ENCODE measurements at regions not wholly inside any gene's neighbourhood (a gene's known extent, or its start where the extent isn't known, plus 50 kb on each side); places are given as distances from the start of the nearest gene placed in this dataset.

DNA sequence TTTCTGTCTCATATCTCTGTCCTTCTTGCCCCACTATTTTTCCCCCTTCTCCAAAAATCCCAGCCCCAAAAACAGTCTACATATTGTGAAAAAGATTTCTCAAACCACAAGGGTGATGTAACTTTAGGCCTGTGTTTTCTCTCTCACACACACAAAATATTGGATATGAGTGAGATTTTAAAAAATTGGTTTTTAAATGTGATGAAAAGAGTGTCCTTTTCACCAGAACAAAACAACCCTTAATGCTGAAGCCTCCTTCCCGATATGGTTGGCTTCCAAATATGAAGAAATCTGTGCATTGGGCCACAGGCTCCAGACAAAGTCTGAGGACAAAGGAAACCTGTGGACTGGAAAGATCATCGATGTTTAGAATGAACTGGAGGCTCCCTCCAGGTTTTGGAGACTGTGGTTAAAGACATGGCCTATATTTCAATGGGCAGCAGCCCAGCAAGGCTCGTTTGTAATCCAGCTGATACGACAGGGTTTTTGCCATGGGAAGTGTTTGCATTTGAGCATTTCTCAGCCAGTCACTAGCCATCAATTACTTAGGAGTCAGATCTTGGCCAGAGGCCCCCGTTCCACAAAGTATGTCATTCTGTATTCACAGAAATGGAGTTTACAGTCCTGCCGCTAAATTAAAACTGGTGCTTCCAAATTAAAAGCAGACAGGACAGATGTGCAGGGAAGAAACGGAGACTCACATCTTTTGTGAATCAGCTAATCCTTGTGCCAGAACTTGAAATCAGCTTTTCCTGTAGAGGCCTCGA, 546.3 kb downstream of the EBF1 start:
- no peak for DNase-seq

DNA sequence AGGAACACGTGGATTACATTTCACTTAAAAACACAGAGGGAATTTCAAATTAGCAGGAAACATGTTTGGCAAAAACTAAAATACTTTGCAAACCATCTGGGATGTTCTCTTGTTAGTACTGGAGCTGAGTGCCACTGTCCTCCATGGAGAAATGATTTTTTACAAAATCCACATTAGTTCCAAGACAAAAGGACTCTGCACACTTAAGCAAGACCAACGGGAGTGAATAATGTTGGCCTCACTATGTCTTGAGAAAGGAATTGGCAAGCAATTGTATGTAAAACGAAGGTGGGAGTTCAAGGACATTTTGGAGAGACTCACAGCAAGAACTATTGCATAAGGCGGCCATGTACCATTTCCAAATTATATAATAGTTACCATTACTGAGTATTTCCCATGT, 547.5 kb downstream of the EBF1 start:
- no peak for DNase-seq

- no peak for DNase-seq
Observed at GRCh38 chr5:158549311-158549710, 550.4 kb downstream of the EBF1 start.

GRCh38 chr5:158546748-158547147, 553.0 kb downstream of the EBF1 start:
- no peak for DNase-seq

DNA sequence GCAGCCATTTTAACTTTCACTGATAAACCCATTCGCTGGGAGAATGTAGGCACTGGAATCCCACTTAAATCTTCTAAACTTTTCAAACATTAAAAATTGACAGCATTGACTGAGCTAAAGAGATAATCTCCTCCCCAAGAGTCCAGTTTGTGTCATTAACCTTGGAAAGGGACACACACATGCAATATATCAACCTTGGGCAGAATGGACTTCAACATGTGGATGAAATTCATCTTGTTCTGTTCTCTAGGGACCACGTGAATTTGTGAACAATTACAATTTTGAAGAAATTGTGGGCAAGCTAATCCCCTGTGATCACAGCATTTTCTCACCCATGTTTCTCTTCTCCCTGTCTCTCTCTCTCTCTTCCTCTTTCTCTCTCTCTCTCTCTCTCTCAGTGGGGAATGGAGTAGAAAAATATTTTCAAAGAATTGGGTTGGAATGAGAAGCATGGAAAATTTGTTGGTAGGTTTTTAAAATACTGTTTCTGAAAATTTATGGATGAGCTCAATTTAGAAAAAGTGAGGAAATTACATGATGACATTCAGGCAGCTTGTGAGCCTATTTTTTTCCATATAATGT, 553.7 kb downstream of the EBF1 start:
- DNase-seq: no peak

DNA sequence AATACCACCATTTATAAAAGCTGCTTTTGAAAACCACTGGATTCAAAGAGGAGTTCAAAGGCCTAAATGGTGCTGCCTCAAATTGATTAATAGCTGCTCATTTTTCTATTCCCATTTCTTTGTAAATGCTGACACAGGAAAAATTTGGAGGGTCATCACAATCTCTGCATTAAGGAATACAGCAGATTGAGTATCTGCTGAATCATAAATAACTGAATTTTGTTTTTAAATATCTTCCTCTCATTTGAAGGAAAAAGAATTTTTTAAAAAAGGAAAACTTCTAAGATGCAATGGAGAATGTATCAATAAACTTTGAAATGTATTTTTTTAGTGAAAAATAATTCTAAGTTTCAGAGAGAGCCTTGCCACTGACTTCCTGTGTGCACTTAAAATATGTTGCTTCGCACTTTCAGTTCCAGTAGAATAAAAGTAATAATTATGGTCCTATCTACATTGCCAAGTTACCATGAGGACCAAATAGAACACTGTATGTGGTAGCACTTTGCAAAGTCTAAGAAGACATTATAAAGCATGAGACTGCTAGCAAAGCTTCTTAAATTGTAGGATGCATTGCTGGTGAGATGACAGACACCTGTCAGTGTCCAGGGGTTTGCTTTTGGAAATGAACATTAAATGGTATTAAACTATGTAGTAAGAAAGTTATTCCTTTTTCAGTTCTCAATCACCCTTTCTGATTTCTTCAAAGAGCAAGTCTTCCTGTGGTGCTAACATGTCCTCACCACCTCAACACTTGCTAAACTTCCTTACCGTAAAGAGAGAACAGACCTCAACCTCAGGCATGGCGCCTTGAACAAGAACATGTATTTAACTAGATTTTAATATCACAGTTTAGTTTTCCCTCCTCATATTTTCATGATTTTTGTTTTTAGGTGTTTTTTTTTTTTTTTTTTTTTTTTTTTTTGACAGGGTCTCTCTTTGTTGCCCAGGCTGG, 555.1 kb downstream of the EBF1 start:
- no peak for DNase-seq

DNA sequence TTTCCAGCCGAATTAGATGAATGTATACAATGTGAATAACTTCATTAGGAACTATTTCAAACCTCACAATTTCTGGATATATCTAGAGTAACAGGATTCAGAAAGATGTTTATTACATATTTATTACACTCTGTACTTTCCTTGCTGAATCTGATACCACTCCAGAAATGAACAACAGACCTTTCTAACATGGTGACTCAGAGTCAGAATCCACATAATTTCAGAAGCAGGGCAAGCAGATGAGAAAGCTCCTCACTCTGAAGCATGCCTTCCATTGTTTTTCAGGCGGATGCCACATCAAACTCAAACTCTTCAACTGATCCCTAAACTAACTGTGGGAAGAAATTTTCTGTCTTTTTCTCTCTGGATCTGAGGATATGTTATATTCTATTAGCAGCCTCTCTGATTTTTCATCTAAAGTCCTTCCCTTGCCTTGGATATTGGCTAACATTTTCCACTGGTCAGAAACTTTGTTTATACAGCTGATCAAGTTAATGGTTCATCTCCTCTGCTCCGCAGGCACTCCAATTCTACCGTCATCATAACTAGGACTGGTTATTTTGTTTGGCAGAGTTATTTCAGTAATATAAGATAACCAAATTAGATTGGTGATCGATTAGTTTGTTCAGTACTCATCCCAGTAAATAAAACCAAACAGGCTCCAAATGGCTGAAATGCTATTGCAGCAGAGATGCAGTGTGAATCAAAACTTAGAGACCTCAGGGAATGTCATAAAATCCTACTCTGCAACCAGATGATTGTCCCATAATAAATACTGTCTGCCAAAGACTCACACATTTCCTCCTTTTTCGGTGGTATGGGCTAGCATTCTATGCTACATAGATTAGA, 556.0 kb downstream of the EBF1 start:
- DNase-seq: no peak

- DNase-seq: no peak
Observed at GRCh38 chr5:158541536-158542297, 558.0 kb downstream of the EBF1 start.

GRCh38 chr5:158538506-158539074, 561.1 kb downstream of the EBF1 start:
- no peak for DNase-seq

- no peak for DNase-seq
Observed at GRCh38 chr5:158537366-158537765, 562.4 kb downstream of the EBF1 start.

- DNase-seq: no peak
Observed at GRCh38 chr5:158534203-158534602, 565.5 kb downstream of the EBF1 start.

DNA sequence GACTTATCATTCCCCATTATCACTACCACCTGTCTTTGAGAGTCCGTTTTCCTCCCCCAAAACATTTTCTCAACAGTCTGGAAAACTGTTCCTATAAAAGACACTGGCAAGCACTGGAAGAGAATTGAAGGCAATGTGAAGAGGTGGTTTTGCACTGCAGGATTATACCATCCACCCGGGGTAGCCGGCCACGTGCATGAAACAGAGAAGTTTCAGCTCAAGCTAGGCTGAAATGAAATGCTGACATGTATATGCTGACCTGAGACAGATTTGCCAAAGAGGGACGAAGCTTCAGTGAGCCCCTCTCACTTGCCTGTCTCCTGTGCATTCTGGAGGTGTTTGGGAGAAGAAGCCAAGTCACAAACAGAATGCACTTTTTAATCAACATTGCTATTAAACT, 567.0 kb downstream of the EBF1 start:
- DNase-seq: no peak

DNA sequence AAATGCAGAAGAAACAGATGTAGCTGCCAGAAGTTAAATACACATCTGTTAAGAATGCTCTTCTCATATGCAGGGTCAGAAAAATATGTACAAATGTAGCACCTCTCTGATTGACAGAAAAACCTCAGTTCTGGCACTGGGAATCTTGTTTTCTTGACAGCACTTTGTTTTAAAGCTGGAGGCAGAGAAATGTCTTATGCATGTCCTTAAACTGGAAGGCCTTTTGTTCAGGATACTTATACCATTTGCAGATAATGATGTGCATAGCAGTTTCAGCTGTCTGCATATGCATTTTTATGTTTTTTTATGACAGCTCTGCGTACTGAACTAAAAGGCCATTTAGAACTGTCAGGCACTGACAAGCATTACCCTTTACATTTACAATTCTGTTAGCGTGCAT, 567.9 kb downstream of the EBF1 start:
- no peak for DNase-seq

DNA sequence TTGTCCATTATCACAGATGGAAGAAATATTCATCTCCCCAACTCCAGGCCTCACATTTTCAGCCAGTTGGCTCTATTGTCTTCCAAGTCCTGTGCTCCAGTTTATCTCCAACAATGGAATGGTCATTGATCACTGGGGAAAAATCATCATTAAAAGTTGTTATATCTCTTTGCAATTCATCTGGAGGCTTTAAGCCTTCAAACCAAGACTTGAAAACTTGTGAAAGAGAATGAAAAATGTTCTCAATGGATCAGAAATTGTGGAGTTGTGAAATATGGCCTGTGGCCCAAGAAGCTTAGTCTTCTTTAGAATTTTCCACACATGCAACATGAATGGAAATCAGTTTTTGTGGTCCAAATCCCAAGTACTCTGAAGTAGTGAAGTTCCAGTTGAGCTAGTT, 569.6 kb downstream of the EBF1 start:
- DNase-seq: no peak

GRCh38 chr5:158529454-158529853, 570.3 kb downstream of the EBF1 start:
- no peak for DNase-seq

DNA sequence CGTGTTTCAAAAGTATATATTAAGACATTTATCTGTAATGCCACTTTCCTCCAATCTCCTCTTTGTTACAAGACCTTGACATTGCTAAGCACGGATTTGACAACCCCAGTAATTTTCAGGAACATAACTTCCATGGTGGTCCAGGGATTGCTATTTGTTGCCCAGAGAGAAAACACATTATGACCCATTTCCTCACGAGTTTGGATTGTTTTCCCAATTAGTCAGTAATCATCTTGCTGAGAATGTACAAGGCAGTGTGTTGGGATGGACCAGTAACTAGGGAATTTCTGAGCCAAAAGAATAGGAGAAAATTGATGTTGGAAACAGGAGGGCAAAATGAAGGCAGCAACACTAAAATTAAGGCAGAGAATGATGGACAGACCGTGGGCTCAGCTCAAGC, 574.1 kb downstream of the EBF1 start:
- DNase-seq: no peak

DNA sequence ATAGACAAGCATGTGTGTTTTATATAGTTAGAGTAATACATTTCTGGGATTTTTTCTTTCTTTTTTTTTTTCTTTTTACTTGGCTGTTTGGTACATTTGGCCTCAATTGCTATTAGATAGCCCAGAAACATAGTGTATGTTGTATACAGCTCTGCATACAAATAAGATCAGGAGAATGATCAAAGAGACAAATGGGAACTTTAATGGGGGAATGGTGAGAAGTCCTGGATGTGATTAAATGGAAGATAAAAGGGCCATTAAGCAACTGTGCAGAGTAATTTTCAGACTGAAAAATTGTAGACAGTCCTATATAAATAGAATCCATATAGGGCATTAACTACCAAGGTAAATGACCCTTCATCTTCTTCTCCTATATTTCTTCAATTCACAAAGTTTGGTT, 575.6 kb downstream of the EBF1 start:
- DNase-seq: no peak

GRCh38 chr5:158522776-158523175, 576.9 kb downstream of the EBF1 start:
- DNase-seq: no peak

DNA sequence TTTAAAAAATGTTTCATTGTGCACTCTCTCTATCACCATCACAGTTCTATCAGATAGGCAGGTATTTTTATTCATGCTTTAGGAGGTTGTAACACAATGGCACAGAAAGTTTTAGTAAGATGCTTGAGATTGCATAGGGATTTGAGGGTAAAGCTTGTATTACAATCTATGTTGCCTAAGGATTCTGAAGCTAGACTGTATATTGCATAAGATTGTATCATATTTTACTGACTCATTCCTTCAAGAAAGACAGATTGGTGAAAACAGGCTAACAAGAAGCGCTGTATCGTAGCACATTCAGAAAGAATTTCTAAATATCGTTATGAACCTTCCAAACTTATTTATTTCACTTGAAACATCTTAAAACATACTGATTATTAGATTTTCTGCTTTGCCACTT, 577.7 kb downstream of the EBF1 start:
- no peak for DNase-seq

GRCh38 chr5:158519433-158520021, 580.2 kb downstream of the EBF1 start:
- DNase-seq: no peak

- no peak for DNase-seq
Observed at GRCh38 chr5:158516521-158516920, 583.2 kb downstream of the EBF1 start.
